Nephron progenitor cell (in vitro differentiated cells): ENCODE measurements at regions not wholly inside any gene's neighbourhood (a gene's known extent, or its start where the extent isn't known, plus 50 kb on each side); places are given as distances from the start of the nearest gene placed in this dataset.
"Not testable (repeated sequence)": the region's sequence is repeated elsewhere in the genome, so short reads cannot be mapped to it uniquely, and the experiment has no call there.

Experiments
- DNase-seq: peaks from one replicate; pipeline ENCODE4 v3.0.0; 2021
- H3K27ac Mint-ChIP-seq: 2 replicates; pipeline ENCODE4 v1.8.0; 2021; ENCODE audit warnings: mild to moderate bottlenecking, moderate library complexity, mixed read lengths
- H3K27me3 Mint-ChIP-seq: 2 replicates; pipeline ENCODE4 v1.8.0; 2021; ENCODE audit warnings: mild to moderate bottlenecking, low read depth, mixed read lengths; ENCODE audit not compliant: poor library complexity
- H3K36me3 Mint-ChIP-seq: 2 replicates; pipeline ENCODE4 v1.8.0; 2021; ENCODE audit warnings: low read depth, mixed read lengths
- H3K4me1 Mint-ChIP-seq: 2 replicates; pipeline ENCODE4 v1.8.0; 2021; ENCODE audit warnings: mixed read lengths
- H3K4me3 Mint-ChIP-seq: 2 replicates; pipeline ENCODE4 v1.8.0; 2021; ENCODE audit warnings: mild to moderate bottlenecking, moderate library complexity, mixed read lengths
- H3K9me3 Mint-ChIP-seq: 2 replicates; pipeline ENCODE4 v1.8.0; 2021; ENCODE audit warnings: mild to moderate bottlenecking, moderate library complexity, mixed read lengths
- CTCF ChIP-seq: fragments of 200-600 bp; sonication (generic); IDR thresholded peaks from 2 replicates; pipeline ENCODE4 v1.5.0; 2021; ENCODE audit warnings: antibody characterized with exemption

DNA sequence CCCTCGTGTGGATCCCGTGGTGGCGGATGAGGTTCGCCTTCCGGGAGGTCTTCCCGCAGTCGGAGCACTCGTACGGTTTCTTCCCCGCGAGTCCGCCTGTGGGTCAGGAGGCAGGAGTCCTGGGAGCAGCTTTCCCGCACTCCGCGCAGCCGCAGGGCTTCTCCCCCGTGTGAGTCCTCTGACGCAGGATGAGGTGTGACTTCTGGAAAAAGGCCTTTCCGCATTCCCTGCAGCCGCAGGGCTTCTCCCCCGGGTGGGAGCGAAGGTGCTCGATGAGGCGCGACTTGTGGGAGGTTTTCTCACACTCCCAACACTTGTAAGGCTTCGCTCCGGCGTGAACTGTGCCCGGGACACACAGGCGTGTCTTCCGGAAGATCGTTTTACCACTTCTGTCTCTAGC lies 68.8 kb upstream of the WIPI2 start:
- DNase-seq, H3K9me3 Mint-ChIP-seq, H3K36me3 Mint-ChIP-seq, H3K4me3 Mint-ChIP-seq, H3K4me1 Mint-ChIP-seq, H3K27me3 Mint-ChIP-seq, H3K27ac Mint-ChIP-seq: not testable (repeated sequence)

DNA sequence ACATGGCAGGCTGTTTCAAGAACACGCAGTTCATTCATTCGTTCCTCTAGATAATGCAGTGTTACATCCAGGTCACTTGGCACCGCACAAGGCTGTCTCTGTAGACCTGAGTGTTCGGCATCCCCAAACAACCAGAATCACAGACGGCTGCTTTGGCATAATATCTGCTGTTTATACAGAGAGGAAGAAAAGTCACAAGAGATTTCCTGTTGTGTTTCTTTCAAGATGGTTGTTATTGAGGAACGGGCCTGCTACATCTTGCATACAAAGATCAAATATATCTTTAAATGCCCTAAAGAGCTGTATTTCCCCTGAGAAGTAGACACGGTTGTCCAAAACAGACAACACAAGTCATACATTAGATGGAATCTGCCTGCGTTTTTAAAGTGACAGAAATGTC lies 58.8 kb upstream of the WIPI2 start:
- H3K9me3 Mint-ChIP-seq, H3K4me3 Mint-ChIP-seq, H3K4me1 Mint-ChIP-seq, H3K27ac Mint-ChIP-seq, DNase-seq, H3K36me3 Mint-ChIP-seq: not testable (repeated sequence)
- peaks cover 27% of the 10 kb centered on the region for H3K27me3 Mint-ChIP-seq

DNA sequence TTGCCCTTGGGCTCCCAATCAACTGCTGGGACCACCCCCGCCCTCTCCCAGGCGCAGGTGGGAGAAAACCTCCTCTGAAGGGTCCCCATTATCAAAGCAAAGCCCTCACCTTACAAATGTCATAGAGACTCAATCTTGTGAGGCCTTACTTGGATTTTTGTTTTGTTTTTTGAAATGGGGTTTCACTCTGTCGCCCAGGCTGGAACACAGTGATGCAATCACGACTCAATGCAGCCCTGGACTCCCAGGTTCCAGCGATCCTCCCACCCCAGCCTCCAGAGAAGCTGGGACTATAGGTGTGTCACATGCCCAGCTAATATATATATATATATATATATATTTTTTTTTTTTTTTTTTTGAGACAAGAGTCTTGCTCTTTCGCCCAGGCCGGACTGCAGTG lies 57.5 kb upstream of the WIPI2 start:
- Mint-ChIP-seq H3K27ac (no peak overlapping the region), H3K27me3 (peaks cover 28% of the 10 kb centered on the region)

GRCh38 chr7:5139998-5140397 lies 50.0 kb upstream of the WIPI2 start:
- H3K27me3 Mint-ChIP-seq: peaks cover 16% of the 10 kb centered on the region
- no peak overlapping the region for H3K4me3 Mint-ChIP-seq
- peak; percentile 40 for TF ChIP-seq CTCF
- no peaks in the 10 kb centered on the region for H3K9me3 Mint-ChIP-seq
- DNase-seq: peak; percentile 26
- H3K27ac Mint-ChIP-seq: no peak overlapping the region
- H3K4me1 Mint-ChIP-seq: peaks cover 5% of the 10 kb centered on the region
- H3K36me3 Mint-ChIP-seq: no peaks in the 10 kb centered on the region

More for the DNA sequence above, 57.5 kb upstream of the WIPI2 start:
- no peaks in the 10 kb centered on the region for H3K36me3 Mint-ChIP-seq
- no peaks in the 10 kb centered on the region for H3K4me1 Mint-ChIP-seq
- no peak for DNase-seq
- no peaks in the 10 kb centered on the region for H3K9me3 Mint-ChIP-seq
- TF ChIP-seq CTCF: no peak
- H3K4me3 Mint-ChIP-seq: no peak overlapping the region
